Adrenal gland (tissue), 5 donors: ENCODE measurements at regions not wholly inside any gene's neighbourhood (a gene's known extent, or its start where the extent isn't known, plus 50 kb on each side); places are given as distances from the start of the nearest gene placed in this dataset.

ENCODE experiments used
- CTCF ChIP-seq, 6 experiments: fragments of 450-650 bp in 4 of 6; fragments of 200-600 bp in 2 of 6; sonication (generic) in 1 of 6; IDR thresholded peaks; 1 replicate in 5 of 6; 2 replicates in 1 of 6; pipeline versions ENCODE4 v1.5.1 to v1.8.0; 2016 to 2021; ENCODE audit warnings: antibody characterized with exemption in 6 of 6, mild to moderate bottlenecking in 2 of 6, moderate library complexity in 1 of 6
- POLR2A ChIP-seq, 2 donors: fragments of 450-650 bp; IDR thresholded peaks; one replicate each; pipeline ENCODE4 v1.6.1; 2017; ENCODE audit warnings: antibody characterized with exemption in 2 of 2, mild to moderate bottlenecking in 2 of 2, moderate library complexity in 1 of 2
- donor health status: DM: no; HTN: no; CAD: no.

- TF ChIP-seq CTCF (IDR thresholded peaks at IDR 0.05), result no peak
- no peak for TF ChIP-seq POLR2A (IDR thresholded peaks at IDR 0.05)
Observed at GRCh38 chr3:135887220-135887619, 78.3 kb upstream of the PPP2R3A start.
